HT-29 (cell line): ENCODE measurements at regions not wholly inside any gene's neighbourhood (a gene's known extent, or its start where the extent isn't known, plus 50 kb on each side); places are given as distances from the start of the nearest gene placed in this dataset.

Experiments used
- DNase-seq: peaks from one replicate; pipeline ENCODE4 v3.0.0-alpha.2; 2015; ENCODE audit warnings: low spot score

- no peak for DNase-seq
Measured at GRCh38 chr20:7078804-7079203, 311.3 kb downstream of the BMP2 start.

GRCh38 chr20:7080472-7080871, 313.0 kb downstream of the BMP2 start:
- DNase-seq, result no peak

- no peak for DNase-seq
Measured at GRCh38 chr20:7085467-7085866, 318.0 kb downstream of the BMP2 start.

- DNase-seq, result no peak
Measured at GRCh38 chr20:7087803-7088202, 320.3 kb downstream of the BMP2 start.

GRCh38 chr20:7090001-7090400, 322.5 kb downstream of the BMP2 start:
- no peak for DNase-seq

- peak; percentile 38 for DNase-seq
Measured at GRCh38 chr20:7090811-7091210, 323.3 kb downstream of the BMP2 start.

- no peak for DNase-seq
Measured at GRCh38 chr20:7091655-7092054, 324.2 kb downstream of the BMP2 start.

- peak; percentile 80 for DNase-seq
Measured at GRCh38 chr20:7094438-7094997, 327.0 kb downstream of the BMP2 start.

- no peak for DNase-seq
Measured at GRCh38 chr20:7106910-7107309, 339.4 kb downstream of the BMP2 start.

GRCh38 chr20:7108929-7109328, 341.4 kb downstream of the BMP2 start:
- DNase-seq, result no peak

GRCh38 chr20:7113577-7114466, 346.3 kb downstream of the BMP2 start:
- DNase-seq, result peak; percentile 57

GRCh38 chr20:7123457-7123856, 356.0 kb downstream of the BMP2 start:
- DNase-seq, result no peak

GRCh38 chr20:7124120-7124519, 356.6 kb downstream of the BMP2 start:
- no peak for DNase-seq

GRCh38 chr20:7136886-7137285, 369.4 kb downstream of the BMP2 start:
- no peak for DNase-seq

GRCh38 chr20:7137395-7138151, 370.1 kb downstream of the BMP2 start:
- DNase-seq, result no peak

GRCh38 chr20:7144464-7144863, 377.0 kb downstream of the BMP2 start:
- no peak for DNase-seq

GRCh38 chr20:7146552-7147219, 379.2 kb downstream of the BMP2 start:
- DNase-seq, result no peak

- DNase-seq, result no peak
Measured at GRCh38 chr20:7147220-7147601, 379.7 kb downstream of the BMP2 start.

- no peak for DNase-seq
Measured at GRCh38 chr20:7151676-7152470, 384.4 kb downstream of the BMP2 start.

GRCh38 chr20:7155282-7155681, 387.8 kb downstream of the BMP2 start:
- DNase-seq, result no peak

- DNase-seq, result no peak
Measured at GRCh38 chr20:7155794-7156193, 388.3 kb downstream of the BMP2 start.
